Coronary artery (tissue), 2 donors: ENCODE measurements at regions not wholly inside any gene's neighbourhood (a gene's known extent, or its start where the extent isn't known, plus 50 kb on each side); places are given as distances from the start of the nearest gene placed in this dataset.

Experiments
- DNase-seq: peaks from one replicate; pipeline ENCODE4 v3.0.0-alpha.2; 2017; ENCODE audit warnings: low spot score
- H3K27ac ChIP-seq, 2 donors: fragments of 200-600 bp; sonication (generic); one replicate each; pipeline ENCODE4 v1.5.1; 2016 to 2019
- H3K4me3 ChIP-seq: fragments of 200-600 bp; sonication (generic); 2 replicates; pipeline ENCODE4 v1.5.1; 2016; ENCODE audit warnings: mild to moderate bottlenecking, moderate library complexity
- TF ChIP-seq, protein P1 (sequence below): fragments of 200-600 bp; sonication (generic); IDR thresholded peaks from one replicate; pipeline ENCODE4 v1.5.1; 2019; ENCODE audit warnings: antibody characterized with exemption

DNA sequence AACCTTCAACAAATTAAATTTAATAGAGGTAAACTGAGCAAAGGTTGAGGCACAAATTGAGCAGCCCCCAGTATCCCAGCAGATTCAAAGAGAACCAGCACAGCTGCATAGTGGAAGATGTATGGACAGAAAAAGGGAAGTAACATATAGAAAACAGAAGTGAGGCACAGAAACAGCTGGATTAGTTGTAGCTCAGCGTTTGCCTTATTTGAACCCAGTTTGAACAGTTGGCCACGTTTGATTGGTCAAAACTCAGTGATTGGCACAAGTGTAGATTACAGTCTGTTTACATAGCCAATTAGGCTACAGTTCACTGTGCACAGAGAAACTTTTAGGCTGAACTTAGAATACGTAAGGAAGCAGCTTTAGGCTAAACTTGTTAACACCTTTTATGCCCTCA is 315.5 kb downstream of the RMST start:
- TF ChIP-seq, protein P1, sequence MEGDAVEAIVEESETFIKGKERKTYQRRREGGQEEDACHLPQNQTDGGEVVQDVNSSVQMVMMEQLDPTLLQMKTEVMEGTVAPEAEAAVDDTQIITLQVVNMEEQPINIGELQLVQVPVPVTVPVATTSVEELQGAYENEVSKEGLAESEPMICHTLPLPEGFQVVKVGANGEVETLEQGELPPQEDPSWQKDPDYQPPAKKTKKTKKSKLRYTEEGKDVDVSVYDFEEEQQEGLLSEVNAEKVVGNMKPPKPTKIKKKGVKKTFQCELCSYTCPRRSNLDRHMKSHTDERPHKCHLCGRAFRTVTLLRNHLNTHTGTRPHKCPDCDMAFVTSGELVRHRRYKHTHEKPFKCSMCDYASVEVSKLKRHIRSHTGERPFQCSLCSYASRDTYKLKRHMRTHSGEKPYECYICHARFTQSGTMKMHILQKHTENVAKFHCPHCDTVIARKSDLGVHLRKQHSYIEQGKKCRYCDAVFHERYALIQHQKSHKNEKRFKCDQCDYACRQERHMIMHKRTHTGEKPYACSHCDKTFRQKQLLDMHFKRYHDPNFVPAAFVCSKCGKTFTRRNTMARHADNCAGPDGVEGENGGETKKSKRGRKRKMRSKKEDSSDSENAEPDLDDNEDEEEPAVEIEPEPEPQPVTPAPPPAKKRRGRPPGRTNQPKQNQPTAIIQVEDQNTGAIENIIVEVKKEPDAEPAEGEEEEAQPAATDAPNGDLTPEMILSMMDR: no peak
- H3K27ac ChIP-seq: no peak overlapping the region
- no peak for DNase-seq
- H3K4me3 ChIP-seq: no peak overlapping the region

DNA sequence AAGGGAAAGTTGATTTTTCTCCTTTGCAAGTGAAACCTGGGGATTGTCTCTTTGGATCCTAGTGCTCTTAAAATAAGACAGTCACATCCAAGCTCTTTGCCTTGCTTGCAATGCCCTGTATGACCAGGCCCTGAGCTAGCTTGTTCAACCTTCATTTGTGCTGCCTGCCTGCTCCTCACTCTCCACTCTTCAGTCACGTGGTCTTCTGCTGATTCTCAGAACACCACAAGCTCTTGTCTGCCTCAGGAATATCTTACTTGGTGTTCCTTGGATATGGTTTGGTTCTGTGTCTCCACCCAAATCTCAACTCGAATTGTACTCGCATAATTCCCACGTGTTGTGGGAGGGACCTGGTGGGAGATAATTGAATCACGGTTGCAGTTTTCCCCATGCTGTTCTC is 318.7 kb downstream of the RMST start:
- TF ChIP-seq, protein P1: no peak
- DNase-seq: no peak
- H3K4me3 ChIP-seq: no peak overlapping the region
- no peak overlapping the region for H3K27ac ChIP-seq

DNA sequence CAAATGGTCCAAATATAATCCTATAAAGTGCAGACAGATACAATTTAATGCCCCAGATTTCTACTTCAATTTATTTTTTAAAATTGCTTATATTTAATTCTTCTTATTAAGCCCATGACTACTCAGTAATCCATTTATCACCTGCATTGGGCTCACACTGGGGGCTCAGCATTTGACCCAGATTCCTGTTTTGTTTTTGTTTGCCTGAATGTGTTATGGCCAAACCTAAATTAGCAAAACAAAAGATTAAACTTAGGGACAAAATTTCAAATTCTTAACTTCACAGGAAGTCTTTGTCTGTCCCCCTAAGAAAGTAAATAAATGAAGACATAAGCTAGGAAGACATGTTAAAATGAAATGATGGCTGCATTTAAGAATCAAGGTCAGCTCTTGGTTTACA is 322.3 kb downstream of the RMST start:
- TF ChIP-seq, protein P1: no peak
- H3K27ac ChIP-seq: no peak overlapping the region
- no peak overlapping the region for H3K4me3 ChIP-seq
- DNase-seq: no peak

DNA sequence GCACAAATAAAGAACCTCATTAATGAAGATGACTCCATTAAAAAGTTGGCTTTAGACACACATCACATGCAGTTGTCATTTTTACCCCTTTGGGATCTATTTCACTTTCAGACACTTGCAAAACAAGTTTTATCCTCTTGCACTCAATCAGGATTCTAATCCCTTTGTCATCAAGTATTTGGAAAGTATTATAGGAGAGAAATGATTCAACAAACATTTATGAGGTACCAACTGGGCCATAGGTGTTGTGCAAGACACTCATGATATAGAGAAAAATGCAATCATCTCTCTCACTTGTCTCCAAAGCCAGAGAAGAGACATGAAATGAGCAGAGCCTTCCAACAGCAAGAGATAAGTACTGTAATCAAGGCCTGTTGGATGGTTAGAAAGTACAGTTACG is 327.7 kb downstream of the RMST start:
- TF ChIP-seq, protein P1: no peak
- Histone ChIP-seq H3K27ac (no peak overlapping the region), H3K4me3 (no peak overlapping the region)
- DNase-seq: no peak

DNA sequence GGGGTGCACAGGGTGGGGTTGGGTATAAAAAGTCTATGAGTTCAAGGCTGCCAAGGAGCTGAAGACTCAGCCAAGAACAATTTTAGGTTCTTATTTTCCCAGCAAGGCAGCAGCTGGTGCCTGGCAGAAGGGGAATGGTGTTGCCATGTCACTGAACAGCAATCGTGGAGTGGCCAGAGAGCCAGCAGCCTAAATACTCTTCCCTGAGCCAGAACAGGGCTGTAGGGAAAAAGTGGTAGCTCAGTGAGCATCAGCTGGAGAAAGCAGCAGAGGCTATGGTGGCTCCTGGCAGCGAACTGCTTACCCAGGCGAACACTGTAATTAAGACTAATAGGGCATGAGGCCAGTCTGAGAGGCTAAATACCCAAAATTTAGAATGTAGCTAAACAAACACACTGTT is 334.9 kb downstream of the RMST start:
- TF ChIP-seq, protein P1: no peak

DNA sequence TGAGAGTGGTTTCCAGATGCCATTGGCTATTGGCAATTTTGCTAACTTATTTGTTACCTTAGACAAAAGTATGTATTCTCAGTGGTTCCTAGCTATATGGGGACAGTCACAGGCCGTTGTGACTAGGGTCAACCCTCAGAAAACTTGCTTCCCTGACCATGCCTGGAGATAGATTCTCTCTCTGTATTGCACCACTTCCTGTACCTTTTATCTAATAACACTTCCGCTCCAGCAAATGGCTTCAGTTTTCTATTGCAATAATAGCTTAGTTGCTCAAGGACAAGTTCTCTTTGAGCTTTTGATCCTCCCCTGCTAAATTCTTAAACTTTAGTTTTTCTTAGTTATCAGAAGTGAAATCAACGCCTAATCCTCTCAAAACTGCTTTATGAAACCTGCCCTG is 338.0 kb downstream of the RMST start:
- H3K27ac ChIP-seq: no peak overlapping the region
- no peak overlapping the region for H3K4me3 ChIP-seq
- no peak for DNase-seq
- TF ChIP-seq, protein P1: no peak

More for the DNA sequence above, 334.9 kb downstream of the RMST start:
- H3K27ac ChIP-seq: no peak overlapping the region
- no peak for DNase-seq
- no peak overlapping the region for H3K4me3 ChIP-seq

DNA sequence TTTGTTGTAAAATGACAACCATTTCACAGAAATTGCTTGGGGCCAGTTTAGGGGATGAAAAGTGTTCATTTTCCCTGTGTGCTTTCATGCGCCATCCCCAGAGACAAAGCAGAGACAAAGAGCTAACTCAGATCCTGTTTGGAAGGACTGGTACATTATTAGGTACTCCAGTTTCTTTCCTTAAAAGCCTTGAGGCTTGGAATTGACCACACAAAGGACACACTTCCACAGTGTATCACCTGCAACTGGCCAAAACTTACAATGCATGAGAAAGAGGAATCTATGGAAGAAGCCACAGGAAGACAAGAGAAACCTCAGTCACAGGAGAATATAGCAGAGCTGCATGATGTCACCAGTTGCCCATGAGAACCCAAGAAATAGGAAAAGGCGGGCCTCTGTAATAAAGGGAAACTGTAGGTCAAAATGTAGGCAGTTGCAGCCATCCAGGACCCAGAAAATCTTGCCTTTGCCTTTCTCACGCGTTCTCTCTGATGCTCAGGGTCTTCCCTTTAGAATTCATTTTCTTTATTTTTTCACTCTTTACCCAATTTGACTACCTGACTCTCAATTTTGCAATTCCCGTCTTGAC is 339.0 kb downstream of the RMST start:
- DNase-seq: no peak
- TF ChIP-seq, protein P1: no peak
- Histone ChIP-seq H3K4me3 (no peak overlapping the region), H3K27ac (no peak overlapping the region)
